K562 (cell line): ENCODE measurements at regions not wholly inside any gene's neighbourhood (a gene's known extent, or its start where the extent isn't known, plus 50 kb on each side); places are given as distances from the start of the nearest gene placed in this dataset.

Experiments used
- CTCF ChIP-seq, 3 experiments: IDR thresholded peaks in 2 of 3; conservative IDR thresholded peaks in 1 of 3; 2 replicates each; pipeline ENCODE4 v1.5.1; 2011 to 2012; ENCODE audit warnings: low read length in 3 of 3, mild to moderate bottlenecking in 3 of 3, control low read depth in 2 of 3, improper control_type of control experiment in 1 of 3, inconsistent platforms in 1 of 3, low read depth in 1 of 3, mixed read lengths in 1 of 3, moderate library complexity in 1 of 3; ENCODE audit not compliant: insufficient read depth in 2 of 3
- ELF2 ChIP-seq: fragments of 250-450 bp; sonication (Bioruptor Pico); IDR thresholded peaks from 2 replicates; pipeline ENCODE4 v1.5.0; 2021; ENCODE audit warnings: mild to moderate bottlenecking
- FOXP4 ChIP-seq: sonication (generic); formaldehyde crosslinking; IDR thresholded peaks from 2 replicates; pipeline ENCODE4 v1.8.0; 2022; ENCODE audit warnings: mild to moderate bottlenecking, missing genetic modification reagents, borderline replicate concordance
- HBP1 ChIP-seq: fragments of 450-650 bp; formaldehyde crosslinking; IDR thresholded peaks from 2 replicates; pipeline ENCODE4 v1.4.0; 2022; ENCODE audit warnings: missing genetic modification characterization
- KLF16 ChIP-seq: IDR thresholded peaks from 2 replicates; pipeline ENCODE4 v1.6.1; 2016; ENCODE audit warnings: antibody characterized with exemption
- MAX ChIP-seq: sonication (generic); formaldehyde crosslinking; IDR thresholded peaks from 2 replicates; pipeline ENCODE4 v1.9.0; 2022; ENCODE audit warnings: mild to moderate bottlenecking, missing genetic modification reagents
- NFYB ChIP-seq: IDR thresholded peaks from 2 replicates; pipeline ENCODE4 v1.6.1; 2011; ENCODE audit warnings: mild to moderate bottlenecking, moderate library complexity; ENCODE audit not compliant: insufficient read length; ENCODE audit errors: extremely low read depth
- NR3C1 ChIP-seq: sonication (generic); formaldehyde crosslinking; IDR thresholded peaks from 2 replicates; pipeline ENCODE4 v1.8.1; 2022; ENCODE audit warnings: missing genetic modification reagents
- NUFIP1 ChIP-seq: fragments of 450-650 bp; IDR thresholded peaks from 2 replicates; pipeline ENCODE4 v1.6.1; 2018; ENCODE audit not compliant: partially characterized antibody
- RFX5 ChIP-seq: IDR thresholded peaks from 2 replicates; pipeline ENCODE4 v1.6.1; 2011; ENCODE audit warnings: low read depth, mild to moderate bottlenecking, improper control_type of control experiment, low read length
- UBTF ChIP-seq, 2 experiments: IDR thresholded peaks; 2 replicates each; pipeline ENCODE4 v1.6.1; 2012; ENCODE audit warnings: improper control_type of control experiment in 2 of 2, low read depth in 2 of 2, low read length in 2 of 2, borderline replicate concordance in 1 of 2
- ZNF583 ChIP-seq: fragments of 250-450 bp; sonication (Bioruptor Pico); IDR thresholded peaks from 2 replicates; pipeline ENCODE4 v1.4.0; 2020

- TF ChIP-seq RFX5 (no peak), UBTF (IDR thresholded peaks at IDR 0.05; ENCODE audit: borderline replicate concordance in 1 of 2, low read depth in 2 of 2, low read length in 2 of 2) (no peak), MAX (CRISPR knock-in tag) (no peak), CTCF (IDR thresholded peaks at IDR 0.05 in 2 of 3, conservative IDR thresholded peaks at IDR 0.05 in 1 of 3; ENCODE audit: insufficient read depth in 2 of 3, low read depth in 1 of 3, low read length in 3 of 3) (no peak), NR3C1 (CRISPR knock-in tag) (no peak), NFYB (no peak), HBP1 (CRISPR knock-in tag) (no peak), NUFIP1 (no peak), FOXP4 (CRISPR knock-in tag) (no peak), ELF2 (CRISPR knock-in tag) (no peak), ZNF583 (CRISPR knock-in tag) (no peak), KLF16 (no peak)
These were observed 171.1 kb upstream of the CXCL13 start for GRCh38 chr4:77434299-77435092.
